B cell (primary cell): ENCODE measurements at regions not wholly inside any gene's neighbourhood (a gene's known extent, or its start where the extent isn't known, plus 50 kb on each side); places are given as distances from the start of the nearest gene placed in this dataset.

Experiments used
- ATAC-seq: fragments of 200-7000 bp; cut with Tn5 transposase; one replicate; pipeline ENCODE4 v1.10.0; 2021; ENCODE audit warnings: low read depth, mild to moderate bottlenecking, moderate number of reproducible peaks, moderate library complexity
- CTCF ChIA-PET: fragments of 350-600 bp; sonication (Branson Sonifier 250); formaldehyde crosslinking; loops from one replicate; lab custom pipeline; 2021; ENCODE audit warnings: antibody characterized with exemption, inconsistent platforms; lab: Charles Lee
- POLR2A ChIA-PET: fragments of 350-600 bp; sonication (Branson Sonifier 250); formaldehyde crosslinking; loops from one replicate; lab custom pipeline; 2021; ENCODE audit warnings: antibody characterized with exemption; lab: Charles Lee
- DNase-seq: peaks from one replicate; pipeline ENCODE4 v3.0.0; 2013
- H2AFZ ChIP-seq: 2 replicates; pipeline ENCODE4 v1.6.1; 2012; ENCODE audit warnings: mild to moderate bottlenecking, low read depth, low read length; ENCODE audit not compliant: insufficient read depth, poor library complexity, severe bottlenecking
- H3K27ac ChIP-seq, 2 donors: 1 replicate in 1 of 2; 2 replicates in 1 of 2; pipeline ENCODE4 v1.5.1; 2012 to 2013; ENCODE audit warnings: low read length in 2 of 2, mild to moderate bottlenecking in 2 of 2, moderate library complexity in 1 of 2
- H3K27me3 ChIP-seq, 4 experiments: fragments of 200-600 bp in 1 of 4; sonication (generic) in 1 of 4; replicated peaks in 1 of 4; 1 replicate in 2 of 4; 2 replicates in 2 of 4; pipeline versions ENCODE4 v1.6.1 to v1.7.0; 2013 to 2016; ENCODE audit warnings: low read length in 3 of 4, mild to moderate bottlenecking in 2 of 4, mixed read lengths in 1 of 4, moderate library complexity in 1 of 4; ENCODE audit not compliant: insufficient read depth in 4 of 4, control insufficient read depth in 3 of 4; ENCODE audit errors: control extremely low read depth in 1 of 4
- H3K36me3 ChIP-seq, 2 experiments: replicated peaks in 1 of 2; 1 replicate in 1 of 2; 2 replicates in 1 of 2; pipeline versions ENCODE4 v1.6.1 to v1.7.1; 2013; ENCODE audit warnings: low read length in 1 of 2; ENCODE audit not compliant: insufficient read depth in 2 of 2, control insufficient read depth in 1 of 2; ENCODE audit errors: control extremely low read depth in 1 of 2, extremely low read depth in 1 of 2
- H3K4me1 ChIP-seq, 2 donors: fragments of 200-600 bp in 1 of 2; sonication (generic) in 1 of 2; 1 replicate in 1 of 2; 2 replicates in 1 of 2; pipeline versions ENCODE4 v1.5.1 to v1.6.1; 2013 to 2017; ENCODE audit warnings: low read length in 2 of 2; ENCODE audit not compliant: control insufficient read depth in 2 of 2, insufficient read depth in 2 of 2
- H3K4me2 ChIP-seq: replicated peaks from 2 replicates; pipeline ENCODE3; 2012; ENCODE audit warnings: mild to moderate bottlenecking, low read depth, low read length; ENCODE audit not compliant: poor library complexity, severe bottlenecking
- H3K4me3 ChIP-seq, 5 experiments: fragments of 200-600 bp in 1 of 5; sonication (generic) in 1 of 5; 1 replicate in 3 of 5; 2 replicates in 2 of 5; pipeline versions ENCODE4 v1.5.1 to v1.7.0; 2011 to 2016; ENCODE audit warnings: low read length in 4 of 5, mild to moderate bottlenecking in 4 of 5, low read depth in 2 of 5, control low read depth in 1 of 5, moderate library complexity in 1 of 5; ENCODE audit not compliant: insufficient read depth in 1 of 5; ENCODE audit errors: control extremely low read depth in 1 of 5, extremely low read depth in 1 of 5
- H3K79me2 ChIP-seq: fragments of 200-600 bp; sonication (generic); one replicate; pipeline ENCODE4 v1.6.0; 2016; ENCODE audit warnings: low read length; ENCODE audit not compliant: control insufficient read depth, insufficient read depth
- H3K9ac ChIP-seq: fragments of 200-600 bp; sonication (generic); 2 replicates; pipeline ENCODE4 v1.6.1; 2017; ENCODE audit warnings: mild to moderate bottlenecking, low read length, moderate library complexity
- H3K9me3 ChIP-seq, 3 donors: one replicate each; pipeline versions ENCODE4 v1.6.1 to v1.7.1; 2013; ENCODE audit warnings: low read length in 2 of 3; ENCODE audit not compliant: control insufficient read depth in 2 of 3, insufficient read depth in 1 of 3; ENCODE audit errors: control extremely low read depth in 1 of 3
- H4K20me1 ChIP-seq: 2 replicates; pipeline ENCODE4 v1.6.0; 2012; ENCODE audit warnings: mild to moderate bottlenecking, low read length; ENCODE audit not compliant: insufficient read depth, control insufficient read depth, poor library complexity, severe bottlenecking
- H3K27ac Mint-ChIP-seq: one replicate; pipeline ENCODE4 v1.8.0; 2021; ENCODE audit warnings: mixed read lengths
- H3K27me3 Mint-ChIP-seq: one replicate; pipeline ENCODE4 v1.8.0; 2021; ENCODE audit warnings: mixed read lengths
- H3K4me1 Mint-ChIP-seq: one replicate; pipeline ENCODE4 v1.8.0; 2021; ENCODE audit warnings: mixed read lengths
- H3K4me3 Mint-ChIP-seq: one replicate; pipeline ENCODE4 v1.8.0; 2021; ENCODE audit warnings: mixed read lengths
- H3K9me3 Mint-ChIP-seq: one replicate; pipeline ENCODE4 v1.8.0; 2022; ENCODE audit warnings: mixed read lengths; ENCODE audit not compliant: insufficient read depth
- CTCF ChIP-seq: fragments of 200-600 bp; IDR thresholded peaks from one replicate; pipeline ENCODE4 v1.8.0; 2022; ENCODE audit warnings: antibody characterized with exemption, mild to moderate bottlenecking
- EZH2 ChIP-seq: IDR thresholded peaks from 2 replicates; pipeline ENCODE4 v1.6.1; 2012; ENCODE audit warnings: borderline replicate concordance, low read depth, mild to moderate bottlenecking, moderate library complexity, low read length; ENCODE audit not compliant: insufficient read depth, poor library complexity, severe bottlenecking
- WGBS: methylation state at CpG from one replicate; pipeline ENCODE4 v1.1.5; 2013; ENCODE audit warnings: missing lambda C conversion rate; ENCODE audit not compliant: insufficient coverage; 5-methylcytosine and 5-hydroxymethylcytosine counted together
- intact Hi-C: fragments of 100-400 bp; cut with micrococcal nuclease; formaldehyde crosslinking; loops from one replicate; pipeline ENCODE4 v1.10.0; 2022

DNA sequence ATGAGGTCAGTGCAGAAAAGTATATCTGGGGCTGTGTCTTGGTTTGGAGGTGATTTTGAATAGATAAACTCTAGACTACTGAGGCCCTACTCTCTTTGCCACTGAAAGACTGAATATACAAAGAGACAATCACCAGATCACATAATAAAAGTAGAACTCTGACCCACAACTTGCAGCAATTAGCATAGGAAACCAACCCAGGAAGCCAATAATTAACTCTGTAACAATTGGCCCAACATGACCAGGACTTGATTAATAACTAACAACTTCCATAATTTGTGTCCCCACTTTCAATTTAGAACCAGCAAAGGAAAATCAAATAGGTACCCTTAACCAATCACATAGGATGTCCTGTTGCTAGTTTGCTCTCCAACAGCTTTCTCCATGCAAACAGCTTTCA lies 1104.9 kb upstream of the CELF4 start:
- Histone ChIP-seq H3K4me1 (no peaks in the 10 kb centered on the region), H4K20me1 (no peaks in the 10 kb centered on the region), H3K4me3 (no peak overlapping the region), H3K27ac (no peak overlapping the region), H3K27me3 (no peaks in the 10 kb centered on the region), H2AFZ (no peak overlapping the region), H3K36me3 (no peaks in the 10 kb centered on the region), H3K4me2 (no peak overlapping the region), H3K9ac (no peak overlapping the region), H3K79me2 (no peaks in the 10 kb centered on the region), H3K9me3 (peaks cover 0 to 6% (median 3%) of the 10 kb centered on the region in 3 donors)
- Mint-ChIP-seq H3K27me3 (no peaks in the 10 kb centered on the region), H3K27ac (no peak overlapping the region), H3K9me3 (peaks cover 1% of the 10 kb centered on the region), H3K4me3 (no peak overlapping the region), H3K4me1 (no peaks in the 10 kb centered on the region)
- POLR2A ChIA-PET: no interaction called here
- no peak for ATAC-seq
- TF ChIP-seq CTCF: no peak
- no peak for TF ChIP-seq EZH2
- intact Hi-C loops: no loop called here
- DNase-seq: no peak
- CTCF ChIA-PET: no interaction called here

DNA sequence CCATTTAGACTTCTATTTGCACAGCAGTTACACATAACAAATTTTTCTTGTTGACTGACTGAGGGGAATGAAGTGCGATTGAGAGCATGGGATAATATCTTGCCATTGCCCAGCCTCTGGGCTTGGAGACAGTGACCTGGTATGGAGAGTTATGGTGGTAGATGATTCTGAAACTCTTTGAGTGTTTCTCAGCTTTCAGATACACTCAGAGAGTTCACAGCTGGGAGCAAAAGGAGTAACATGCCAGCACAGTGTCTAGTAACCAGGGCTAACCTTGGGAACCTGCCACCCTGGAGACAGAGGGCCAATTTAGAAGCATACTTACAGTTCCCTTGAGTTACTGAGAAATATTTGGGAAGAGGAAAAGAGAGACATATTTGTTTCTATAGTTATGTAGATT lies 1099.3 kb upstream of the CELF4 start:
- ChIA-PET POLR2A (no interaction called here), CTCF (no interaction called here)
- Histone ChIP-seq H3K4me3 (no peak overlapping the region), H3K4me2 (no peak overlapping the region), H3K27me3 (no peaks in the 10 kb centered on the region), H3K27ac (no peak overlapping the region), H3K4me1 (no peaks in the 10 kb centered on the region), H3K36me3 (no peaks in the 10 kb centered on the region), H3K9me3 (no peaks in the 10 kb centered on the region), H3K9ac (no peak overlapping the region), H2AFZ (no peak overlapping the region), H3K79me2 (no peaks in the 10 kb centered on the region), H4K20me1 (no peaks in the 10 kb centered on the region)
- H3K9me3 Mint-ChIP-seq: no peaks in the 10 kb centered on the region
- no peaks in the 10 kb centered on the region for H3K27me3 Mint-ChIP-seq
- no peak for TF ChIP-seq CTCF
- no peak for TF ChIP-seq EZH2
- no peaks in the 10 kb centered on the region for H3K4me1 Mint-ChIP-seq
- no peak overlapping the region for H3K4me3 Mint-ChIP-seq
- DNase-seq (no peak), ATAC-seq (no peak)
- intact Hi-C loops: no loop called here
- WGBS: 100% methylated on average over 1 of the region's 1 CpG
- no peak overlapping the region for H3K27ac Mint-ChIP-seq
